ENCODE measurements at regions not wholly inside any gene's neighbourhood (a gene's known extent, or its start where the extent isn't known, plus 50 kb on each side); places are given as distances from the start of the nearest gene placed in this dataset.
"Not testable (repeated sequence)": the region's sequence is repeated elsewhere in the genome, so short reads cannot be mapped to it uniquely, and the experiment has no call there.

DNA sequence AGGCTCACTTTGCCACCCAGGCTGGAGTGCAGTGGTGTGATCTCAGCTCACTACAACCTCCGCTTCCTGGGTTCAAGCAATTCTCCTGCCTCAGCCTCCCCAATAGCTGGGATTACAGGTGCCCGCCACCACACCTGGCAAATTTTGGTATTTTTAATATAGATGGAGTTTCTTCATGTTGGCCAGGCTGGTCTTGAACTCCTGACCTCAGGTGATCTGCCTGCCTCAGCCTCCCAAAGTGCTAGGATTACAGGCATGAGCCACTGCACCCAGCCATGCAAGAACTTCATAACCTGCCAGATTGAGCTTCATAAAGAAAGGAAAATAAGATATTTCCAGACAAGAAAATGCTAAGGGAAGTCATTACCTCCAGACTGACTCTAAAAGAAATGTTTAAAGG lies 4467.2 kb upstream of the OR11H1 start:
- H3K4me1 Mint-ChIP-seq (ENCODE audit: low read depth); H3K27me3 Mint-ChIP-seq; H3K27ac ChIP-seq (ENCODE audit: low read depth in 1 of 2, low read length in 2 of 2); H3K27me3 ChIP-seq (ENCODE audit: control insufficient read depth in 1 of 2, insufficient read depth in 2 of 2, low read length in 2 of 2); H3K4me3 ChIP-seq (ENCODE audit: low read length); DNase-seq; intact Hi-C loops (cut with DNase I, micrococcal nuclease); H3K4me1 ChIP-seq (ENCODE audit: insufficient read depth, low read length); H3K36me3 ChIP-seq (ENCODE audit: insufficient read depth, low read length); CTCF ChIA-PET; POLR2A ChIA-PET; ATAC-seq (ENCODE audit: poor library complexity); H3K27ac Mint-ChIP-seq; H3K4me3 Mint-ChIP-seq: not testable (repeated sequence)
- H3K36me3 Mint-ChIP-seq (ENCODE audit: low read depth): peaks cover 14% of the 10 kb centered on the region
- H3K9me3 ChIP-seq (ENCODE audit: control insufficient read depth in 1 of 2, insufficient read depth in 1 of 2, low read length in 2 of 2): peaks cover 31 to 44% of the 10 kb centered on the region in 2 experiments
- H3K9me3 Mint-ChIP-seq: peaks cover 42% of the 10 kb centered on the region

DNA sequence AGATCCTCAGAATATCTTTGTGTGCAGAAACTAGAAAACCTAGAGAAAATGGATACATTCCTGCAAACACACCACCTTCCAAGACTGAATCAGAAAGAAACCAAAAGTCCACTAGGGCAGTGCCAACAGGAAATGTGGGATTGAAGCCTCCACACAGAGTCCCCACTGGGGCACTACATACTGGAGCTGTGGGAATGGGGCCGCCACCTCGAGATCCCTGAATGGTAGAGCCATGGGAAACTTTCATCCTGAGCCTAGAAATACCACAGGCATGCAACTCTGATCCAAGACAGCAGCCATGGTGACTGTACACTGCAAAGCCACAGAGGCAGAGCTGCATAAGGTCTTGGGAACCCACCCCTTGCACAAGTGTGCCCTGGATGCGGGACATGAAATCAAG lies 4465.5 kb upstream of the OR11H1 start:
- H3K4me3 ChIP-seq (ENCODE audit: low read length); DNase-seq; POLR2A ChIA-PET; CTCF ChIA-PET; H3K27ac ChIP-seq (ENCODE audit: low read depth in 1 of 2, low read length in 2 of 2); H3K27me3 ChIP-seq (ENCODE audit: control insufficient read depth in 1 of 2, insufficient read depth in 2 of 2, low read length in 2 of 2); ATAC-seq (ENCODE audit: poor library complexity); H3K4me1 ChIP-seq (ENCODE audit: insufficient read depth, low read length); H3K4me3 Mint-ChIP-seq; H3K27me3 Mint-ChIP-seq; H3K36me3 ChIP-seq (ENCODE audit: insufficient read depth, low read length); H3K4me1 Mint-ChIP-seq (ENCODE audit: low read depth); H3K27ac Mint-ChIP-seq; intact Hi-C loops (cut with DNase I, micrococcal nuclease): not testable (repeated sequence)
- peaks cover 12% of the 10 kb centered on the region for H3K36me3 Mint-ChIP-seq (ENCODE audit: low read depth)
- H3K9me3 ChIP-seq (ENCODE audit: control insufficient read depth in 1 of 2, insufficient read depth in 1 of 2, low read length in 2 of 2): peaks cover 30 to 44% of the 10 kb centered on the region in 2 experiments
- H3K9me3 Mint-ChIP-seq: peaks cover 48% of the 10 kb centered on the region

DNA sequence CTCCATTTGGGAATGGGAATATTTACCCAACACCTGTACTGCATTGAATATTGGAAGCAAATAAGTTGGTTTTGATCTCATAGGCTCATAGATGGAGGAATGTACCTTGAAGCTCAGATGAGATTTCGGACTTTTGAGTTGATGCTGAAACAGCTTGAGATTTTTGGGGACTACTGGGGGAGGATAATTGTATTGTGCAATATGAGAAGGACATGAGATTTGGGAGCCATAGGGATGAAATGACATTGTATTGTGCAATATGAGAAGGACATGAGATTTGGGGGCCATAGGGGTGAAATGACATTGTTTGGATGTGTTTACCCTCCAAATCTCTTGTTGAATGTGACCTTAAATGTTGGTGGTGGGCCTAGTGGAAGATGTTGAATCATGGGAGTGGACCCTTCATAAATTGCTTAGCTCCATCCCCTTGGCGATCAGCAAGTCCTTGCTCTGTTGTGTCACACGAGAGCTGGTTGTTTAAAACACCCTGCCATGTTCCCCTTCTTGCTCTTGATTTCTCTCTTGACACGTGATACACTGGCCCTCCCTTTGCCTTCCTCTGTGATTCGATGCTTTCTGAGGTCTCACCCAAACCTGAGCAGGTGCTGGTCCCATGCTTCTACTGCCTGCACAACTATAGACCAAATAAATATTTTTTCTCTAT lies 4464.8 kb upstream of the OR11H1 start:
- H3K27ac Mint-ChIP-seq; intact Hi-C loops (cut with DNase I, micrococcal nuclease); H3K27me3 ChIP-seq (ENCODE audit: control insufficient read depth in 1 of 2, insufficient read depth in 2 of 2, low read length in 2 of 2); H3K36me3 ChIP-seq (ENCODE audit: insufficient read depth, low read length); H3K4me3 ChIP-seq (ENCODE audit: low read length); H3K4me1 Mint-ChIP-seq (ENCODE audit: low read depth); CTCF ChIA-PET; H3K27ac ChIP-seq (ENCODE audit: low read depth in 1 of 2, low read length in 2 of 2); ATAC-seq (ENCODE audit: poor library complexity); H3K4me1 ChIP-seq (ENCODE audit: insufficient read depth, low read length); DNase-seq; H3K27me3 Mint-ChIP-seq; POLR2A ChIA-PET; H3K4me3 Mint-ChIP-seq: not testable (repeated sequence)
- H3K9me3 Mint-ChIP-seq: peaks cover 49% of the 10 kb centered on the region
- H3K9me3 ChIP-seq (ENCODE audit: control insufficient read depth in 1 of 2, insufficient read depth in 1 of 2, low read length in 2 of 2): peaks cover 33 to 44% of the 10 kb centered on the region in 2 experiments
- H3K36me3 Mint-ChIP-seq (ENCODE audit: low read depth): peaks cover 17% of the 10 kb centered on the region

DNA sequence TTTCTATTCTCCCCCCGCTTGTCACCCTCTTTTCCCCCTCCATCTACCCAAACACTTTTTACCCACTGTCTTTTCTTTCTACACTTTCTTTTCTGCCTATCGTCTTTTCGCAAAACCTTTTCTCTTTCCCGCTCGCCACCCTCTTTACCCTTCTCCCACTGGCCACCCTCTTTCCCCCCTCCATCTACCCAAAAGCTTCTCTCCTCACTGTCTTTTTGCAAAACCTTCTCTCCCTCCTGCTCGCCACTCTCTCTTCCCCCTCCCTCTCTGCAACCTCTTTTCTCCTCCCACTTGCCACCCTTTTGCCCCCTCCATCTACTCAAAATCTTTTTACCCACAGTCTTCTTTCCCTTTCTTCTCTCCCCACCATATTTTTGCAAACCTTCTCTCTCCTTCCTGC lies 4462.8 kb upstream of the OR11H1 start:
- H3K27ac Mint-ChIP-seq; H3K4me1 ChIP-seq (ENCODE audit: insufficient read depth, low read length); H3K27ac ChIP-seq (ENCODE audit: low read depth in 1 of 2, low read length in 2 of 2); H3K27me3 Mint-ChIP-seq; intact Hi-C loops (cut with DNase I, micrococcal nuclease); H3K36me3 ChIP-seq (ENCODE audit: insufficient read depth, low read length); ATAC-seq (ENCODE audit: poor library complexity); H3K4me3 ChIP-seq (ENCODE audit: low read length); H3K27me3 ChIP-seq (ENCODE audit: control insufficient read depth in 1 of 2, insufficient read depth in 2 of 2, low read length in 2 of 2); DNase-seq; H3K4me1 Mint-ChIP-seq (ENCODE audit: low read depth); H3K4me3 Mint-ChIP-seq; POLR2A ChIA-PET; CTCF ChIA-PET: not testable (repeated sequence)
- Mint-ChIP-seq H3K36me3 (ENCODE audit: low read depth) (peaks cover 14% of the 10 kb centered on the region), H3K9me3 (peaks cover 50% of the 10 kb centered on the region)
- H3K9me3 ChIP-seq (ENCODE audit: control insufficient read depth in 1 of 2, insufficient read depth in 1 of 2, low read length in 2 of 2): peaks cover 32 to 44% of the 10 kb centered on the region in 2 experiments

DNA sequence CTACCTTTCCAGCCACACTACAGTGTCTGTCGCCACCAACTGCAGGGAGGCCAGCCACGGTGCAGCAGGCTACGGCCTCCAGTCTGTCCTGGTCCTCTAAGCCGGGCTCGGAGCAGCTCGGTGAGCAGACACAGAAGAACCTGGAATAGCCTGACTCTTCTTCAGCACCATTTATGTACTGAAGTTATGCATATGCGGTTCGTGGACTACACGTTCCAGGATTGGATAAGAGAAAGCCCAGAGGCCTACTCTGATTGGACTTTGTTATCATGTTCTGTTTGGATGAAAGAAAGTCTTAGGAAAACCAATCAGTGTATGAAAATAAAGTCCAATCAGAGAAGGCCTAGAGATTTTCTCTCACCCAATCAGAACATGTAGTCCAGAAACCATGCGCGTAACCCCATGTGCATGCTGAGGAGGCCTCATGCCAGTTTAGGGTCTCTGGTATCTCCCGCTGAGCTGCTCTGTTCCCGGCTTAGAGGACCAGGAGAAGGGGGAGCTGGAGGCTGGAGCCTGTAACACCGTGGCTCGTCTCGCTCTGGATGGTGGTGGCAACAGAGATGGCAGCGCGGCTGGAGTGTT lies 4462.0 kb upstream of the OR11H1 start:
- H3K4me3 ChIP-seq (ENCODE audit: low read length); H3K4me3 Mint-ChIP-seq; H3K27ac ChIP-seq (ENCODE audit: low read depth in 1 of 2, low read length in 2 of 2); ATAC-seq (ENCODE audit: poor library complexity); H3K4me1 ChIP-seq (ENCODE audit: insufficient read depth, low read length); H3K36me3 ChIP-seq (ENCODE audit: insufficient read depth, low read length); POLR2A ChIA-PET; CTCF ChIA-PET; H3K27ac Mint-ChIP-seq; DNase-seq; H3K4me1 Mint-ChIP-seq (ENCODE audit: low read depth); intact Hi-C loops (cut with DNase I, micrococcal nuclease); H3K27me3 ChIP-seq (ENCODE audit: control insufficient read depth in 1 of 2, insufficient read depth in 2 of 2, low read length in 2 of 2); H3K27me3 Mint-ChIP-seq: not testable (repeated sequence)
- peaks cover 28 to 40% of the 10 kb centered on the region in 2 experiments for H3K9me3 ChIP-seq (ENCODE audit: control insufficient read depth in 1 of 2, insufficient read depth in 1 of 2, low read length in 2 of 2)
- Mint-ChIP-seq H3K36me3 (ENCODE audit: low read depth) (peaks cover 14% of the 10 kb centered on the region), H3K9me3 (peaks cover 48% of the 10 kb centered on the region)

All from CD4-positive, alpha-beta T cell (primary cell).